H1 (cell line): ENCODE measurements at regions not wholly inside any gene's neighbourhood (a gene's known extent, or its start where the extent isn't known, plus 50 kb on each side); places are given as distances from the start of the nearest gene placed in this dataset.

Experiments
- CTCF ChIA-PET: fragments of 300-600 bp; sonication (Branson Sonifier 250); formaldehyde crosslinking; loops from one replicate; lab custom pipeline; 2021; ENCODE audit not compliant: partially characterized antibody; lab: Charles Lee
- POLR2A ChIA-PET: fragments of 300-600 bp; sonication (Branson Sonifier 250); formaldehyde crosslinking; loops from one replicate; lab custom pipeline; 2021; ENCODE audit warnings: inconsistent platforms; ENCODE audit not compliant: partially characterized antibody; lab: Charles Lee
- DNase-seq, 2 experiments: peaks; one replicate each; pipeline versions ENCODE4 v3.0.0 to v3.0.0-alpha.2; 2010 to 2022; ENCODE audit warnings: low spot score in 2 of 2, low read depth in 1 of 2, mixed read lengths in 1 of 2
- FAIRE-seq: peaks from 2 replicates; lab custom pipeline; 2011; peaks lifted over from hg19 to GRCh38; lab: Jason Lieb, UNC
- H2AFZ ChIP-seq: 2 replicates; pipeline ENCODE4 v1.8.1; 2012; ENCODE audit warnings: low read length, inconsistent platforms
- H2AK5ac ChIP-seq: 2 replicates; pipeline ENCODE4 v1.6.1; 2013; ENCODE audit warnings: low read depth, low read length
- H2BK120ac ChIP-seq: replicated peaks from 2 replicates; pipeline ENCODE3; 2013; ENCODE audit warnings: low read depth, low read length, inconsistent platforms
- H2BK12ac ChIP-seq: 2 replicates; pipeline ENCODE4 v1.6.1; 2013; ENCODE audit warnings: low read depth, low read length
- H2BK15ac ChIP-seq: 2 replicates; pipeline ENCODE4 v1.6.1; 2013; ENCODE audit warnings: low read length
- H2BK20ac ChIP-seq: 2 replicates; pipeline ENCODE4 v1.6.1; 2013; ENCODE audit warnings: low read length
- H2BK5ac ChIP-seq: 2 replicates; pipeline ENCODE4 v1.6.1; 2013; ENCODE audit warnings: low read depth, low read length
- H3K14ac ChIP-seq: 2 replicates; pipeline ENCODE4 v1.6.1; 2013; ENCODE audit warnings: inconsistent platforms; ENCODE audit not compliant: insufficient read length
- H3K18ac ChIP-seq: 2 replicates; pipeline ENCODE4 v1.6.1; 2013; ENCODE audit warnings: low read length; ENCODE audit errors: extremely low read depth
- H3K23ac ChIP-seq: 2 replicates; pipeline ENCODE4 v1.6.1; 2013; ENCODE audit warnings: inconsistent platforms; ENCODE audit not compliant: insufficient read length
- H3K23me2 ChIP-seq: 2 replicates; pipeline ENCODE4 v1.6.1; 2013; ENCODE audit warnings: low read depth, low read length
- H3K27ac ChIP-seq: 2 replicates; pipeline ENCODE4 v1.6.1; 2011; ENCODE audit warnings: low read depth, low read length, inconsistent platforms
- H3K27me3 ChIP-seq, 4 experiments: replicated peaks in 1 of 4; 1 replicate in 1 of 4; 2 replicates in 3 of 4; pipeline versions ENCODE4 v1.6.1 to v1.8.1; 2011 to 2013; ENCODE audit warnings: low read length in 3 of 4, mild to moderate bottlenecking in 3 of 4, inconsistent platforms in 2 of 4, mixed read lengths in 2 of 4, moderate library complexity in 1 of 4; ENCODE audit not compliant: control insufficient read depth in 3 of 4, insufficient read depth in 3 of 4; ENCODE audit errors: extremely low read depth in 1 of 4
- H3K36me3 ChIP-seq, 4 experiments: 2 replicates each; pipeline versions ENCODE4 v1.6.1 to v1.8.1; 2011 to 2013; ENCODE audit warnings: mild to moderate bottlenecking in 4 of 4, low read length in 3 of 4, moderate library complexity in 2 of 4, control low read depth in 1 of 4, inconsistent platforms in 1 of 4; ENCODE audit not compliant: insufficient read depth in 4 of 4, control insufficient read depth in 2 of 4
- H3K4ac ChIP-seq: replicated peaks from 2 replicates; pipeline ENCODE3; 2013; ENCODE audit warnings: low read length, low read depth, mixed read lengths, inconsistent platforms; ENCODE audit not compliant: insufficient read length
- H3K4me1 ChIP-seq, 4 experiments: replicated peaks in 1 of 4; 1 replicate in 1 of 4; 2 replicates in 3 of 4; pipeline versions ENCODE4 v1.6.1 to v1.8.1; 2011 to 2013; ENCODE audit warnings: low read length in 3 of 4, inconsistent platforms in 2 of 4, mixed read lengths in 1 of 4; ENCODE audit not compliant: insufficient read depth in 4 of 4, control insufficient read depth in 3 of 4
- H3K4me2 ChIP-seq, 2 experiments: 2 replicates each; pipeline versions ENCODE4 v1.6.1 to v1.8.1; 2011 to 2013; ENCODE audit warnings: low read depth in 2 of 2, low read length in 2 of 2, control low read depth in 1 of 2, inconsistent platforms in 1 of 2, mild to moderate bottlenecking in 1 of 2; ENCODE audit not compliant: insufficient read depth in 1 of 2
- H3K4me3 ChIP-seq, 4 experiments: fragments of 200-600, 300-600 bp in 1 of 4; sonication (generic), shearing (Covaris generic), sonication (Bioruptor Twin) in 1 of 4; 2 replicates each; pipeline versions ENCODE4 v1.5.1 to v1.8.1; 2011 to 2016; ENCODE audit warnings: low read length in 4 of 4, low read depth in 3 of 4, control low read depth in 2 of 4, inconsistent platforms in 2 of 4, mild to moderate bottlenecking in 2 of 4, mixed read lengths in 1 of 4, moderate library complexity in 1 of 4; ENCODE audit not compliant: insufficient read depth in 2 of 4; ENCODE audit errors: extremely low read depth in 1 of 4
- H3K56ac ChIP-seq: replicated peaks from 2 replicates; pipeline ENCODE3; 2013; ENCODE audit warnings: low read depth, mild to moderate bottlenecking, mixed read lengths, low read length, inconsistent platforms; ENCODE audit not compliant: insufficient read length
- H3K79me1 ChIP-seq: 2 replicates; pipeline ENCODE4 v1.6.1; 2013; ENCODE audit warnings: low read depth, low read length, control low read depth
- H3K79me2 ChIP-seq, 2 experiments: 2 replicates each; pipeline versions ENCODE4 v1.6.1 to v1.8.1; 2012 to 2013; ENCODE audit warnings: low read length in 2 of 2, mild to moderate bottlenecking in 2 of 2, inconsistent platforms in 1 of 2; ENCODE audit not compliant: insufficient read depth in 2 of 2, control insufficient read depth in 1 of 2
- H3K9ac ChIP-seq, 4 experiments: replicated peaks in 1 of 4; 1 replicate in 1 of 4; 2 replicates in 3 of 4; pipeline versions ENCODE4 v1.6.1 to v1.8.1; 2011 to 2013; ENCODE audit warnings: low read depth in 3 of 4, low read length in 3 of 4, control low read depth in 2 of 4, mild to moderate bottlenecking in 2 of 4, moderate library complexity in 2 of 4, inconsistent platforms in 1 of 4; ENCODE audit errors: extremely low read depth in 1 of 4
- H3K9me3 ChIP-seq, 2 experiments: 2 replicates each; pipeline versions ENCODE4 v1.6.1 to v1.8.1; 2012 to 2013; ENCODE audit warnings: mild to moderate bottlenecking in 2 of 2, moderate library complexity in 2 of 2, control low read depth in 1 of 2, inconsistent platforms in 1 of 2, low read depth in 1 of 2, low read length in 1 of 2, mixed read lengths in 1 of 2; ENCODE audit not compliant: insufficient read depth in 2 of 2
- H4K20me1 ChIP-seq, 2 experiments: replicated peaks in 1 of 2; 2 replicates each; pipeline versions ENCODE3 to v1.8.1; 2011 to 2013; ENCODE audit warnings: inconsistent platforms in 2 of 2, low read length in 2 of 2, mild to moderate bottlenecking in 1 of 2; ENCODE audit not compliant: insufficient read depth in 2 of 2, control insufficient read depth in 1 of 2
- H4K5ac ChIP-seq: 2 replicates; pipeline ENCODE4 v1.6.1; 2013; ENCODE audit warnings: low read length, low read depth, mixed read lengths, inconsistent platforms; ENCODE audit not compliant: insufficient read length
- H4K8ac ChIP-seq: 2 replicates; pipeline ENCODE4 v1.8.0; 2013; ENCODE audit warnings: mild to moderate bottlenecking, moderate library complexity, low read length, inconsistent platforms; ENCODE audit not compliant: insufficient read depth; ENCODE audit errors: extremely low read depth
- H4K91ac ChIP-seq: replicated peaks from 2 replicates; pipeline ENCODE3; 2013; ENCODE audit warnings: low read length, mixed read lengths, inconsistent platforms; ENCODE audit not compliant: insufficient read length
- BRCA1 ChIP-seq: IDR thresholded peaks from 2 replicates; pipeline ENCODE4 v1.6.1; 2012; ENCODE audit warnings: low read depth, low read length, improper control_type of control experiment
- WGBS, 2 experiments: shearing (Covaris generic) in 1 of 2; methylation state at CpG; one replicate each; pipeline versions ENCODE4 v1.1.6 to v1.1.7; 2013 to 2015; ENCODE audit warnings: low lambda C conversion rate in 2 of 2, mixed read lengths in 2 of 2, inconsistent platforms in 1 of 2, low coverage in 1 of 2, missing lambda C conversion rate in 1 of 2; ENCODE audit not compliant: insufficient replicate concordance in 2 of 2, insufficient coverage in 1 of 2, insufficient read length in 1 of 2; ENCODE audit errors: extremely low coverage in 1 of 2, missing lambda C conversion rate in 1 of 2; 5-methylcytosine and 5-hydroxymethylcytosine counted together

GRCh38 chr15:24008476-24008875 is 321.4 kb upstream of the NDN start:
- FAIRE-seq (no peak), DNase-seq (no peak)
- POLR2A ChIA-PET = no interaction called here
- Histone ChIP-seq H4K8ac (no peak overlapping the region), H3K9ac (no peak overlapping the region), H4K91ac (no peak overlapping the region), H2AK5ac (no peak overlapping the region), H2AFZ (no peak overlapping the region), H2BK120ac (no peak overlapping the region), H3K27me3 (no peaks in the 10 kb centered on the region), H3K18ac (no peak overlapping the region), H2BK20ac (no peak overlapping the region), H3K36me3 (no peaks in the 10 kb centered on the region), H3K4me2 (no peak overlapping the region), H3K14ac (no peak overlapping the region), H4K5ac (no peak overlapping the region), H2BK12ac (no peak overlapping the region), H3K56ac (no peak overlapping the region), H3K23me2 (no peaks in the 10 kb centered on the region), H3K79me1 (no peaks in the 10 kb centered on the region), H3K4me3 (no peak overlapping the region), H3K4me1 (no peaks in the 10 kb centered on the region), H3K27ac (no peak overlapping the region), H3K4ac (no peak overlapping the region), H3K23ac (no peak overlapping the region), H2BK15ac (no peak overlapping the region), H3K79me2 (no peaks in the 10 kb centered on the region), H4K20me1 (no peaks in the 10 kb centered on the region), H2BK5ac (no peak overlapping the region), H3K9me3 (peaks cover 14 to 36% of the 10 kb centered on the region in 2 experiments; a peak in 3 of 4 replicates)
- CTCF ChIA-PET = no interaction called here
- 0% methylated on average over 1 of the region's 1 CpG; no CpG with 5 or more reads in 1 of the 2 experiments for WGBS, 2 experiments
- TF ChIP-seq BRCA1 = no peak
